ENCODE measurements at regions not wholly inside any gene's neighbourhood (a gene's known extent, or its start where the extent isn't known, plus 50 kb on each side); places are given as distances from the start of the nearest gene placed in this dataset.
A peak's percentile ranks its signal among the peaks of the same experiment; 100 is the strongest.

GRCh38 chr18:47750889-47751423 is 179.5 kb downstream of the SMAD2 start:
- no peak for DNase-seq (ENCODE audit: low read depth)
- no peak overlapping the region for H3K4me3 ChIP-seq (ENCODE audit: low read depth, low read length)
- no peak for TF ChIP-seq MYC (IDR thresholded peaks at IDR 0.05; ENCODE audit: low read depth, low read length)
- TF ChIP-seq, protein P1, sequence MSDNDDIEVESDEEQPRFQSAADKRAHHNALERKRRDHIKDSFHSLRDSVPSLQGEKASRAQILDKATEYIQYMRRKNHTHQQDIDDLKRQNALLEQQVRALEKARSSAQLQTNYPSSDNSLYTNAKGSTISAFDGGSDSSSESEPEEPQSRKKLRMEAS (IDR thresholded peaks at IDR 0.05; ENCODE audit: low read depth, low read length): no peak
- TF ChIP-seq POLR2A (IDR thresholded peaks at IDR 0.05; ENCODE audit: extremely low read depth, insufficient read length): no peak
- TF ChIP-seq, protein P2, sequence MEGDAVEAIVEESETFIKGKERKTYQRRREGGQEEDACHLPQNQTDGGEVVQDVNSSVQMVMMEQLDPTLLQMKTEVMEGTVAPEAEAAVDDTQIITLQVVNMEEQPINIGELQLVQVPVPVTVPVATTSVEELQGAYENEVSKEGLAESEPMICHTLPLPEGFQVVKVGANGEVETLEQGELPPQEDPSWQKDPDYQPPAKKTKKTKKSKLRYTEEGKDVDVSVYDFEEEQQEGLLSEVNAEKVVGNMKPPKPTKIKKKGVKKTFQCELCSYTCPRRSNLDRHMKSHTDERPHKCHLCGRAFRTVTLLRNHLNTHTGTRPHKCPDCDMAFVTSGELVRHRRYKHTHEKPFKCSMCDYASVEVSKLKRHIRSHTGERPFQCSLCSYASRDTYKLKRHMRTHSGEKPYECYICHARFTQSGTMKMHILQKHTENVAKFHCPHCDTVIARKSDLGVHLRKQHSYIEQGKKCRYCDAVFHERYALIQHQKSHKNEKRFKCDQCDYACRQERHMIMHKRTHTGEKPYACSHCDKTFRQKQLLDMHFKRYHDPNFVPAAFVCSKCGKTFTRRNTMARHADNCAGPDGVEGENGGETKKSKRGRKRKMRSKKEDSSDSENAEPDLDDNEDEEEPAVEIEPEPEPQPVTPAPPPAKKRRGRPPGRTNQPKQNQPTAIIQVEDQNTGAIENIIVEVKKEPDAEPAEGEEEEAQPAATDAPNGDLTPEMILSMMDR (IDR thresholded peaks at IDR 0.05; ENCODE audit: low read depth, low read length): no peak

DNA sequence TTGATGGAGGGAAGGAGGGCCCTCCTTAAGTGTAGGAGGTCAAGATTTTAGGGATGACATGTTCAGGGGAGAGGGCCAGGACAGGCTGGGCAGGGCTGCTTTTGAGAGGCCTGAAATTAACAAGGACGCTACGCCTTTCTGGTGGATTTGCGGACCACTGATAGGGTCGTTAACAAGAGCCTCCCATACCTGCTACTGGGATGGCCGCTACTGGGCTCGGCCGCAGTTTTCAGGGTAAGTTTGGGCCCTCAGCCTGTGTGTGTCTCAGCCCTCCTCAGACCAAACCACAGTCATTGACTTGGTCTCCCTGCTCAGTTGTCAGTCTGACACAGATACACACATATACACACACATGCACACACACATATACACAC is 180.9 kb downstream of the SMAD2 start:
- TF ChIP-seq, protein P1 (IDR thresholded peaks at IDR 0.05; ENCODE audit: low read depth, low read length): no peak
- TF ChIP-seq POLR2A (IDR thresholded peaks at IDR 0.05; ENCODE audit: extremely low read depth, insufficient read length) (no peak), MYC (IDR thresholded peaks at IDR 0.05; ENCODE audit: low read depth, low read length) (no peak)
- TF ChIP-seq, protein P2 (IDR thresholded peaks at IDR 0.05; ENCODE audit: low read depth, low read length): no peak
- no peak overlapping the region for H3K4me3 ChIP-seq (ENCODE audit: low read depth, low read length)
- DNase-seq (ENCODE audit: low read depth): no peak

DNA sequence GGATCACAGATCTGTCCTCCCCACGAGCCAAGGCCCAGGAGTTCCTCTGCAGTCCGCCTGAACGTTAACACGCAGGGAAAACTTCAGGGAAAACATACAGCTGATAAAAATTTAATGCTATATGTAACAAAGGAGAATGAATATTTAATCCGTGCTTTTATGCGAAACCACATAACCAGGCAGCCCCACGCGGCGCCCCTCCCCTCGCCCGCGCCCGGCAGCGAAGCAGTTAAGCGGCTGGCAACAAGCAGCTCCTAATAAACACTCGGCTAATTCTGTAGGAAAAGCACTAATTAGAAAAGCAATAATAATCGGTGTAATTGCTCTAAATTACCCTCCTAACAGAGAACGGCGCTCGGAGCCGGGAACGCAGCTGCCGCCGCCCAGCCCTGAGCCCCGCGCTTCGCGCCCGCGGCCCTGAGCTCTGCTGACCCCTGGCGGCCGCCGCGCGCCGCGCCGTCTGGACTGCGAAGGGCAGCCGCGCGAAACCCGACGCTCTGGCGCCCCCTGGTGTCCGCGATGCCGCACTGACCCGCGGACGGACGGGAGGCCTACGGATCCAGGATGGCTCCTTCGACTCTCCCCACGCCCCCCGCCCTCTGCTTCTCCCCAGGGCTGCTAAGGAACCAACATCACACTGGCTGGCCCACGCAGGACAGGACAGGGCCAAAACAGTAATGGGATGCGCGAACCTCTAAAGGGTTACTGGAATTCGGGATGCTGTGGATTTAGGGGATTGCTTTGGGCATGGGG is 181.4 kb downstream of the SMAD2 start:
- H3K4me3 ChIP-seq (ENCODE audit: low read depth, low read length): no peak overlapping the region
- peak; percentile 72 for DNase-seq (ENCODE audit: low read depth)
- TF ChIP-seq, protein P2 (IDR thresholded peaks at IDR 0.05; ENCODE audit: low read depth, low read length): peak; percentile 73
- no peak for TF ChIP-seq POLR2A (IDR thresholded peaks at IDR 0.05; ENCODE audit: extremely low read depth, insufficient read length)

DNA sequence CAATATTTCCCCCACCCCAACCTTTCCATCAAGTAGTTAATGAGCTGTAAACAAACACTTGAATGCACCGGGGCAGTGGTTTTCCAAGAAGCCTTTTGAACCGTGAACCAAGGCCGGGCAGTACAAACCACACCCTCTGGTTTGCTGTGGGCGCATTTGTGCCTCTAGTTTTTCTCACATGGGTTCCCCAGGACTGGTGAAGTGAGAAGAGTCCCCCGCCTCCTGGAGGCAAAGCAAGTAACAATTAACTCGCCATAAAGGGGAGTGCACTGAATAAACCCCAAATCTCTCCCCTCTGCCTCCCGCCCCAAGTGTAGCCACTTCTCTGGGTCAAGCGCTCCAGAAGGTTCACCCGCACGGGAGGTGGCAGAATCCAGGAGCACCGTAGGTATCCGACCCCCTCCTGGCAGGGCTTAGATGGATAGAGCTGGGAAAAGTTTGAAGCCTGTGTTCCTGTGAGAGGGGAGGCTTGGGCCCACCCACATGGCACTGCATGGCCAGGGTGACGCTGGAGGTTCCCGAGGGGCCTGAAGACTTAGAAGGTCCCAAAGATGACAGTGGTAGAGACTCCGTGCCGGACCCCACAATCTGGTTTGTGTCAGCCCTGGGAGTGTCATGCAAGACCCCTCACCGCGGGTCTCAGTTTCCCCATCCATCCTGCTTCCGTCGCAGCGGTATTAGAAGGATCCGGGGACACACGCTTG is 182.2 kb downstream of the SMAD2 start:
- TF ChIP-seq, protein P1 (IDR thresholded peaks at IDR 0.05; ENCODE audit: low read depth, low read length): no peak
- TF ChIP-seq POLR2A (IDR thresholded peaks at IDR 0.05; ENCODE audit: extremely low read depth, insufficient read length) (no peak), MYC (IDR thresholded peaks at IDR 0.05; ENCODE audit: low read depth, low read length) (no peak)
- TF ChIP-seq, protein P2 (IDR thresholded peaks at IDR 0.05; ENCODE audit: low read depth, low read length): no peak
- H3K4me3 ChIP-seq (ENCODE audit: low read depth, low read length): no peak overlapping the region
- DNase-seq (ENCODE audit: low read depth): no peak

DNA sequence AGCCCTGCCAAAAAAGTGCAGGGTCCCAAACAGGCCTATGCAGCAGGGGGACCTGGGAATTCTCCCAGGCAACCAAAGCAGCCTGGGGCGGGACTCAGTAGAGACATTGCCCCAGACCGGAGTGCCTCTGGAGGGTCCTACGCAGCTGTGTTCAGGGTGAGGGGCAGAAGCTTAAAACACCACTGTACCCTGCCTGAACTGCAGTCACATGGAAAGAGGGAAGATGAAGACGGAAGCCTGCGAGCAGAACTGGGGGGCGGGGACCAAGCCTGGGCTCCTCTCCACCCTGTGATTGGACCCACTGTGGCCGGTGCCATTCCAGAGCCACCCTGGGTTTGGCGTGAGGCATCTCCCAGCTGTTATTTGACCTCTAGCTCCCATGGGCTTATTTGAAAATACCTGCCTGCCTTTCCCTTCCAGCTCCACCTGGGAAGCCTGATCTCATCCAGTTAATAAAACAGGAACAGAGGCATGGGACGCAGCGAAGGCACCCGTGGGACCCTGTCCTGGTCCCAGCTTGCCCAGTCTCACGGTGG is 183.1 kb downstream of the SMAD2 start:
- DNase-seq (ENCODE audit: low read depth): no peak
- no peak overlapping the region for H3K4me3 ChIP-seq (ENCODE audit: low read depth, low read length)
- TF ChIP-seq POLR2A (IDR thresholded peaks at IDR 0.05; ENCODE audit: extremely low read depth, insufficient read length) (no peak), MYC (IDR thresholded peaks at IDR 0.05; ENCODE audit: low read depth, low read length) (no peak)
- TF ChIP-seq, protein P2 (IDR thresholded peaks at IDR 0.05; ENCODE audit: low read depth, low read length): no peak
- TF ChIP-seq, protein P1 (IDR thresholded peaks at IDR 0.05; ENCODE audit: low read depth, low read length): no peak
